ENCODE measurements at regions not wholly inside any gene's neighbourhood (a gene's known extent, or its start where the extent isn't known, plus 50 kb on each side); places are given as distances from the start of the nearest gene placed in this dataset.

DNA sequence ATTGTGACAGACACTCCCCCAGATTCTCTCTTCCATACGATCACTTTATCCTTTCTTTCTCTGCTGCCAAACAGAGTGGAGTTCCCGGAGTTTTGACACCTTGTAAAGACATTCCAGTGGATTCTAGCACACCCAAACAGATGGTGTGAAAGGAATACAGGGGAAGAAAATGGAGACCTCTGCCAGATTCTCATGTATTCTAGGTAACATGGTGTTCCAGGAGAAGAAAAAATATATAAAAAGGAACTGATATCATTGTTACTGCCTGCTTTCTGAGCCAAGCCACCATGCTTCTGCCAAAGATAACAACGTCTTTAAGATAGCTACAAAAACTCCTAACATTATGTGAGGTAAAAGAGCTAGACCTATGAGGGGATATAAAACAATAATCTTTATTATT, 136.5 kb downstream of the TXNL1 start:
- TF ChIP-seq, protein P1, sequence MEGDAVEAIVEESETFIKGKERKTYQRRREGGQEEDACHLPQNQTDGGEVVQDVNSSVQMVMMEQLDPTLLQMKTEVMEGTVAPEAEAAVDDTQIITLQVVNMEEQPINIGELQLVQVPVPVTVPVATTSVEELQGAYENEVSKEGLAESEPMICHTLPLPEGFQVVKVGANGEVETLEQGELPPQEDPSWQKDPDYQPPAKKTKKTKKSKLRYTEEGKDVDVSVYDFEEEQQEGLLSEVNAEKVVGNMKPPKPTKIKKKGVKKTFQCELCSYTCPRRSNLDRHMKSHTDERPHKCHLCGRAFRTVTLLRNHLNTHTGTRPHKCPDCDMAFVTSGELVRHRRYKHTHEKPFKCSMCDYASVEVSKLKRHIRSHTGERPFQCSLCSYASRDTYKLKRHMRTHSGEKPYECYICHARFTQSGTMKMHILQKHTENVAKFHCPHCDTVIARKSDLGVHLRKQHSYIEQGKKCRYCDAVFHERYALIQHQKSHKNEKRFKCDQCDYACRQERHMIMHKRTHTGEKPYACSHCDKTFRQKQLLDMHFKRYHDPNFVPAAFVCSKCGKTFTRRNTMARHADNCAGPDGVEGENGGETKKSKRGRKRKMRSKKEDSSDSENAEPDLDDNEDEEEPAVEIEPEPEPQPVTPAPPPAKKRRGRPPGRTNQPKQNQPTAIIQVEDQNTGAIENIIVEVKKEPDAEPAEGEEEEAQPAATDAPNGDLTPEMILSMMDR (IDR thresholded peaks at IDR 0.05): no peak
- TF ChIP-seq POLR2A (IDR thresholded peaks at IDR 0.05): no peak

All from sigmoid colon (tissue), 3 donors.